ENCODE measurements at regions not wholly inside any gene's neighbourhood (a gene's known extent, or its start where the extent isn't known, plus 50 kb on each side); places are given as distances from the start of the nearest gene placed in this dataset.

DNA sequence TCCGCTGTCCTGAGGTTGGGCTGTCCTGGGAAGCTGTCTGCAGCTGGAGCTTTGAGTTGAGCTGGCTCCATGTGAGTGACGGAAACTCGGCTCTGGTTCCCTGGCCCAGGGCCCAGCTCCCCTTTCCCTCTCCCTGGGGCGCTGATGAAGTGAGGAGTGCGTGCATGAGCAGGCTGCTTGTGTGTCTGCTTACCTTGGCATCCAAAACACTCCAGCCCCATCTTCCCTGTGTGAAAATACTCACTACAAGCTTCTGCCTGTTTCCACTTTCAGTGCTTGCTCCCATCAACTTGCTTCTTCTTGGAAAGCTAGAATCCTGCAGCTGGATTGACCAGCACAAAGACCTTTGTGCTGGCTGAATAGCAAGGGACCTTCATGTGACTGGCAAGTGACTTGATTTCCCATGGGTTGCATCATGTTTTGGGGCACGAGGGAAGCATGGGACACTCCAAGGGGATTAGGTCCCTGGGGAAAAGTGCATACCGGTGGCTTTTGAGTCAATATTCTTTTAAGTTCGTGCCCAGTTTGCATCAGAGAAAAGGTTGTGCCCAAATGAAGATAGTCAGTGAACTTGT lies 198.1 kb downstream of the GADD45G start:
- TF ChIP-seq, protein P1, sequence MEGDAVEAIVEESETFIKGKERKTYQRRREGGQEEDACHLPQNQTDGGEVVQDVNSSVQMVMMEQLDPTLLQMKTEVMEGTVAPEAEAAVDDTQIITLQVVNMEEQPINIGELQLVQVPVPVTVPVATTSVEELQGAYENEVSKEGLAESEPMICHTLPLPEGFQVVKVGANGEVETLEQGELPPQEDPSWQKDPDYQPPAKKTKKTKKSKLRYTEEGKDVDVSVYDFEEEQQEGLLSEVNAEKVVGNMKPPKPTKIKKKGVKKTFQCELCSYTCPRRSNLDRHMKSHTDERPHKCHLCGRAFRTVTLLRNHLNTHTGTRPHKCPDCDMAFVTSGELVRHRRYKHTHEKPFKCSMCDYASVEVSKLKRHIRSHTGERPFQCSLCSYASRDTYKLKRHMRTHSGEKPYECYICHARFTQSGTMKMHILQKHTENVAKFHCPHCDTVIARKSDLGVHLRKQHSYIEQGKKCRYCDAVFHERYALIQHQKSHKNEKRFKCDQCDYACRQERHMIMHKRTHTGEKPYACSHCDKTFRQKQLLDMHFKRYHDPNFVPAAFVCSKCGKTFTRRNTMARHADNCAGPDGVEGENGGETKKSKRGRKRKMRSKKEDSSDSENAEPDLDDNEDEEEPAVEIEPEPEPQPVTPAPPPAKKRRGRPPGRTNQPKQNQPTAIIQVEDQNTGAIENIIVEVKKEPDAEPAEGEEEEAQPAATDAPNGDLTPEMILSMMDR (IDR thresholded peaks at IDR 0.05) = no peak
- TF ChIP-seq POLR2AphosphoS5 (IDR thresholded peaks at IDR 0.05) (no peak), EP300 (IDR thresholded peaks at IDR 0.05; ENCODE audit: low read depth) (no peak)
